ENCODE measurements at regions not wholly inside any gene's neighbourhood (a gene's known extent, or its start where the extent isn't known, plus 50 kb on each side); places are given as distances from the start of the nearest gene placed in this dataset.

- Histone ChIP-seq H3K27ac (ENCODE audit: low read depth in 2 of 2, low read length in 1 of 2) (no peak overlapping the region), H4K20me1 (ENCODE audit: insufficient read depth) (no peaks in the 10 kb centered on the region), H3K4me2 (no peak overlapping the region), H3K9me2 (no peaks in the 10 kb centered on the region), H3K4me3 (ENCODE audit: low read depth in 2 of 2, low read length in 1 of 2) (no peak overlapping the region), H3K9ac (no peak overlapping the region), H3K36me3 (replicated peaks in 1 of 2; ENCODE audit: control insufficient read depth in 1 of 2, insufficient read depth in 2 of 2, low read length in 1 of 2) (no peaks in the 10 kb centered on the region), H3F3A (replicated peaks; ENCODE audit: insufficient read depth) (no peaks in the 10 kb centered on the region), H2AFZ (ENCODE audit: low read depth) (no peak overlapping the region), H3K79me2 (ENCODE audit: insufficient read depth) (no peaks in the 10 kb centered on the region), H3K27me3 (ENCODE audit: insufficient read depth) (no peaks in the 10 kb centered on the region; the same call in 1 of the 2 replicates), H3K9me3 (no peaks in the 10 kb centered on the region), H3K4me1 (ENCODE audit: control insufficient read depth in 1 of 2, insufficient read depth in 2 of 2, low read depth in 1 of 2, low read length in 1 of 2) (no peaks in the 10 kb centered on the region)
- 39% methylated on average over 5 of the region's 5 CpGs for WGBS (ENCODE audit: low lambda C conversion rate)
- POLR2A ChIA-PET: no interaction called here
- CTCF ChIA-PET: interaction anchor here (1.1 to 2.0 kb wide), 5 partner anchors 12 to 195 kb away, joined by 3 to 10 read pairs (median 5); no protein-coding TSS in a partner anchor
- no peak for DNase-seq
- TF ChIP-seq RFX5 (IDR thresholded peaks at IDR 0.05; ENCODE audit: low read length) (no peak), SIN3A (IDR thresholded peaks at IDR 0.05; ENCODE audit: borderline replicate concordance, low read depth, low read length) (no peak), CHD2 (IDR thresholded peaks at IDR 0.05; ENCODE audit: low read length, partially characterized antibody) (no peak), CTCF (IDR thresholded peaks at IDR 0.05) (no peak), PBX3 (IDR thresholded peaks at IDR 0.05) (no peak), MXI1 (IDR thresholded peaks at IDR 0.05; ENCODE audit: low read depth, low read length) (no peak), FOSL2 (IDR thresholded peaks at IDR 0.05; ENCODE audit: borderline replicate concordance, low read depth) (no peak), NFIC (IDR thresholded peaks at IDR 0.05; ENCODE audit: borderline replicate concordance) (no peak), RCOR1 (IDR thresholded peaks at IDR 0.05; ENCODE audit: low read length) (no peak), JUND (IDR thresholded peaks at IDR 0.05) (no peak), USF1 (IDR thresholded peaks at IDR 0.05; ENCODE audit: borderline replicate concordance, low read depth) (no peak), MAX (IDR thresholded peaks at IDR 0.05; ENCODE audit: low read depth) (no peak), RAD21 (IDR thresholded peaks at IDR 0.05; ENCODE audit: low read length) (no peak), REST (IDR thresholded peaks at IDR 0.05; ENCODE audit: low read depth, low read length) (no peak), MEF2A (IDR thresholded peaks at IDR 0.05; ENCODE audit: borderline replicate concordance, low read depth) (no peak), TCF12 (IDR thresholded peaks at IDR 0.05) (no peak), ELF1 (IDR thresholded peaks at IDR 0.05) (no peak), RXRA (IDR thresholded peaks at IDR 0.05; ENCODE audit: borderline replicate concordance, low read depth) (no peak), YY1 (IDR thresholded peaks at IDR 0.05; ENCODE audit: low read depth) (no peak)
Measured at GRCh38 chr2:105538840-105539239, 140.0 kb upstream of the FHL2 start.

All from SK-N-SH (cell line).